ENCODE measurements at regions not wholly inside any gene's neighbourhood (a gene's known extent, or its start where the extent isn't known, plus 50 kb on each side); places are given as distances from the start of the nearest gene placed in this dataset.

GRCh38 chr10:10515479-10516204 is 502.0 kb upstream of the CELF2 start:
- H3K4me1 ChIP-seq (ENCODE audit: insufficient read depth, low read length), result no peaks in the 10 kb centered on the region
- H3K4me2 ChIP-seq (ENCODE audit: low read length), result peak overlapping the region; percentile 45
- H3K4me1 Mint-ChIP-seq (ENCODE audit: low read depth, unreplicated experiment), result peaks cover 4% of the 10 kb centered on the region
- no peaks in the 10 kb centered on the region for H3K79me2 ChIP-seq (ENCODE audit: insufficient read depth, low read length)
- peak overlapping the region; percentile 19 for H3K27ac ChIP-seq (ENCODE audit: low read depth, low read length)
- no peak overlapping the region for H3K4me3 Mint-ChIP-seq (ENCODE audit: unreplicated experiment)
- H3K27ac Mint-ChIP-seq (ENCODE audit: unreplicated experiment), result no peak overlapping the region
- no peaks in the 10 kb centered on the region for H3K9me3 Mint-ChIP-seq (ENCODE audit: unreplicated experiment)
- H3K27me3 Mint-ChIP-seq (ENCODE audit: low read depth, unreplicated experiment), result no peaks in the 10 kb centered on the region
- H3K9me3 ChIP-seq (ENCODE audit: insufficient read depth, low read depth, low read length), result no peaks in the 10 kb centered on the region
- TF ChIP-seq EZH2 (IDR thresholded peaks at IDR 0.05; ENCODE audit: insufficient read depth, low read length) (no peak), CTCF (IDR thresholded peaks at IDR 0.05; ENCODE audit: insufficient read depth, low read depth, low read length) (no peak)
- H4K20me1 ChIP-seq (ENCODE audit: insufficient read depth, low read length), result no peaks in the 10 kb centered on the region
- H3K36me3 ChIP-seq (ENCODE audit: insufficient read depth, low read length), result no peaks in the 10 kb centered on the region
- peak overlapping the region; percentile 57 for H2AFZ ChIP-seq (ENCODE audit: low read depth, low read length)
- H3K36me3 Mint-ChIP-seq (ENCODE audit: low read depth, unreplicated experiment), result no peaks in the 10 kb centered on the region
- DNase-seq (ENCODE audit: low read depth) (peak; percentile 24), FAIRE-seq (no peak)
- H3K9ac ChIP-seq (ENCODE audit: low read length), result no peak overlapping the region
- H3K4me3 ChIP-seq (ENCODE audit: insufficient read depth, low read depth, low read length), result no peak overlapping the region
- H3K27me3 ChIP-seq (ENCODE audit: insufficient read depth, low read length), result no peaks in the 10 kb centered on the region

- no peaks in the 10 kb centered on the region for H3K9me3 Mint-ChIP-seq (ENCODE audit: unreplicated experiment)
- TF ChIP-seq CTCF (IDR thresholded peaks at IDR 0.05; ENCODE audit: insufficient read depth, low read depth, low read length) (no peak), EZH2 (IDR thresholded peaks at IDR 0.05; ENCODE audit: insufficient read depth, low read length) (no peak)
- Histone ChIP-seq H3K79me2 (ENCODE audit: insufficient read depth, low read length) (no peaks in the 10 kb centered on the region), H3K27me3 (ENCODE audit: insufficient read depth, low read length) (no peaks in the 10 kb centered on the region), H3K4me2 (ENCODE audit: low read length) (no peak overlapping the region), H4K20me1 (ENCODE audit: insufficient read depth, low read length) (no peaks in the 10 kb centered on the region), H3K36me3 (ENCODE audit: insufficient read depth, low read length) (no peaks in the 10 kb centered on the region), H3K27ac (ENCODE audit: low read depth, low read length) (no peak overlapping the region), H3K4me1 (ENCODE audit: insufficient read depth, low read length) (no peaks in the 10 kb centered on the region), H3K4me3 (ENCODE audit: insufficient read depth, low read depth, low read length) (no peak overlapping the region), H2AFZ (ENCODE audit: low read depth, low read length) (no peak overlapping the region), H3K9me3 (ENCODE audit: insufficient read depth, low read depth, low read length) (no peaks in the 10 kb centered on the region), H3K9ac (ENCODE audit: low read length) (no peak overlapping the region)
- FAIRE-seq (no peak), DNase-seq (ENCODE audit: low read depth) (no peak)
- H3K27ac Mint-ChIP-seq (ENCODE audit: unreplicated experiment), result no peak overlapping the region
- H3K4me1 Mint-ChIP-seq (ENCODE audit: low read depth, unreplicated experiment), result peaks cover 4% of the 10 kb centered on the region
- H3K4me3 Mint-ChIP-seq (ENCODE audit: unreplicated experiment), result no peak overlapping the region
- no peaks in the 10 kb centered on the region for H3K36me3 Mint-ChIP-seq (ENCODE audit: low read depth, unreplicated experiment)
- no peaks in the 10 kb centered on the region for H3K27me3 Mint-ChIP-seq (ENCODE audit: low read depth, unreplicated experiment)
Observed at GRCh38 chr10:10516346-10517130, 501.1 kb upstream of the CELF2 start.
